Mesenchymal stem cell (in vitro differentiated cells and primary cell): ENCODE measurements at regions not wholly inside any gene's neighbourhood (a gene's known extent, or its start where the extent isn't known, plus 50 kb on each side); places are given as distances from the start of the nearest gene placed in this dataset.

Experiments
- DNase-seq: peaks from one replicate; pipeline ENCODE4 v3.0.0-alpha.2; 2013
- H2AFZ ChIP-seq: one replicate; pipeline ENCODE4 v1.6.1; 2013; ENCODE audit warnings: low read depth, mild to moderate bottlenecking, control low read depth, inconsistent platforms, low read length, moderate library complexity
- H2AK5ac ChIP-seq: 2 replicates; pipeline ENCODE4 v1.6.1; 2013; ENCODE audit warnings: low read length, moderate library complexity, mild to moderate bottlenecking, inconsistent platforms; ENCODE audit not compliant: severe bottlenecking
- H2BK120ac ChIP-seq: one replicate; pipeline ENCODE4 v1.6.1; 2013; ENCODE audit warnings: low read depth, mild to moderate bottlenecking, inconsistent platforms, low read length, moderate library complexity
- H2BK12ac ChIP-seq, 2 experiments: one replicate each; pipeline ENCODE4 v1.6.1; 2013; ENCODE audit warnings: inconsistent platforms in 2 of 2, low read length in 2 of 2, mild to moderate bottlenecking in 2 of 2, moderate library complexity in 2 of 2, control low read depth in 1 of 2
- H2BK15ac ChIP-seq: one replicate; pipeline ENCODE4 v1.6.1; 2013; ENCODE audit warnings: mild to moderate bottlenecking, low read depth, inconsistent platforms; ENCODE audit not compliant: poor library complexity, severe bottlenecking
- H2BK5ac ChIP-seq: 2 replicates; pipeline ENCODE4 v1.6.1; 2013; ENCODE audit warnings: low read depth, mild to moderate bottlenecking, low read length, control low read depth, inconsistent platforms; ENCODE audit not compliant: poor library complexity, severe bottlenecking
- H3K14ac ChIP-seq, 2 experiments: one replicate each; pipeline ENCODE4 v1.6.1; 2013; ENCODE audit warnings: inconsistent platforms in 2 of 2, low read length in 2 of 2, control low read depth in 1 of 2, mild to moderate bottlenecking in 1 of 2, moderate library complexity in 1 of 2
- H3K18ac ChIP-seq, 2 experiments: one replicate each; pipeline ENCODE4 v1.6.1; 2013; ENCODE audit warnings: inconsistent platforms in 2 of 2, low read length in 2 of 2, control low read depth in 1 of 2, low read depth in 1 of 2, mild to moderate bottlenecking in 1 of 2
- H3K23ac ChIP-seq, 2 experiments: one replicate each; pipeline ENCODE4 v1.6.1; 2013; ENCODE audit warnings: inconsistent platforms in 2 of 2, low read length in 2 of 2, mild to moderate bottlenecking in 2 of 2, moderate library complexity in 2 of 2, control low read depth in 1 of 2
- H3K27ac ChIP-seq: 2 replicates; pipeline ENCODE4 v1.5.1; 2013; ENCODE audit warnings: mild to moderate bottlenecking, moderate library complexity, low read length, control low read depth, inconsistent platforms; ENCODE audit not compliant: poor library complexity, severe bottlenecking
- H3K27me3 ChIP-seq, 2 experiments: 2 replicates each; pipeline versions ENCODE4 v1.6.1 to v1.7.0; 2013; ENCODE audit warnings: low read length in 2 of 2, mild to moderate bottlenecking in 2 of 2, moderate library complexity in 2 of 2, control low read depth in 1 of 2, inconsistent platforms in 1 of 2; ENCODE audit not compliant: control insufficient read depth in 1 of 2, insufficient read depth in 1 of 2
- H3K36me3 ChIP-seq, 2 experiments: 2 replicates each; pipeline versions ENCODE4 v1.6.1 to v1.7.0; 2013; ENCODE audit warnings: low read length in 2 of 2, control low read depth in 1 of 2, inconsistent platforms in 1 of 2, low read depth in 1 of 2, mild to moderate bottlenecking in 1 of 2; ENCODE audit not compliant: insufficient read depth in 2 of 2, control insufficient read depth in 1 of 2
- H3K4ac ChIP-seq, 2 experiments: one replicate each; pipeline ENCODE4 v1.6.1; 2013; ENCODE audit warnings: inconsistent platforms in 2 of 2, low read length in 2 of 2, mild to moderate bottlenecking in 2 of 2, moderate library complexity in 2 of 2, control low read depth in 1 of 2, low read depth in 1 of 2
- H3K4me1 ChIP-seq: 2 replicates; pipeline ENCODE4 v1.6.1; 2013; ENCODE audit warnings: low read depth, low read length, control low read depth; ENCODE audit not compliant: control insufficient read depth, insufficient read depth
- H3K4me2 ChIP-seq: 2 replicates; pipeline ENCODE4 v1.6.1; 2013; ENCODE audit warnings: low read length, mild to moderate bottlenecking, inconsistent platforms; ENCODE audit not compliant: poor library complexity, severe bottlenecking
- H3K4me3 ChIP-seq, 2 experiments: 2 replicates each; pipeline versions ENCODE4 v1.5.1 to v1.7.0; 2013; ENCODE audit warnings: low read length in 2 of 2, mild to moderate bottlenecking in 2 of 2, control low read depth in 1 of 2, low read depth in 1 of 2; ENCODE audit not compliant: insufficient read depth in 1 of 2
- H3K79me1 ChIP-seq: replicated peaks from 2 replicates; pipeline ENCODE4 v1.6.1; 2013; ENCODE audit warnings: mild to moderate bottlenecking, control low read depth, low read length, inconsistent platforms; ENCODE audit not compliant: poor library complexity, severe bottlenecking
- H3K9ac ChIP-seq: 2 replicates; pipeline ENCODE4 v1.7.0; 2013; ENCODE audit warnings: mild to moderate bottlenecking, low read length, moderate library complexity
- H3K9me3 ChIP-seq: 2 replicates; pipeline ENCODE4 v1.7.0; 2013; ENCODE audit warnings: mild to moderate bottlenecking, low read length; ENCODE audit not compliant: control insufficient read depth
- H4K8ac ChIP-seq: one replicate; pipeline ENCODE4 v1.6.1; 2013; ENCODE audit warnings: inconsistent platforms, mild to moderate bottlenecking, low read length, moderate library complexity
- H4K91ac ChIP-seq: one replicate; pipeline ENCODE4 v1.6.1; 2013; ENCODE audit warnings: mild to moderate bottlenecking, low read length, inconsistent platforms
- WGBS: methylation state at CpG from one replicate; pipeline ENCODE4 v1.1.7; 2013; ENCODE audit warnings: mixed read lengths; 5-methylcytosine and 5-hydroxymethylcytosine counted together

GRCh38 chr5:110294281-110294680 lies 432.2 kb downstream of the TMEM232 start:
- WGBS = 97% methylated on average over 3 of the region's 3 CpGs
- Histone ChIP-seq H2BK15ac (no peak overlapping the region), H3K4me1 (no peaks in the 10 kb centered on the region), H2BK12ac (no peak overlapping the region), H3K27ac (no peak overlapping the region), H3K36me3 (no peaks in the 10 kb centered on the region), H2AFZ (no peak overlapping the region), H3K9ac (no peak overlapping the region), H3K14ac (no peak overlapping the region), H2BK120ac (no peak overlapping the region), H3K4ac (no peak overlapping the region), H4K8ac (no peak overlapping the region), H3K9me3 (no peaks in the 10 kb centered on the region), H3K27me3 (peaks cover 0 to 14% of the 10 kb centered on the region in 2 experiments), H3K23ac (no peak overlapping the region), H3K4me2 (no peak overlapping the region), H2BK5ac (no peak overlapping the region), H3K18ac (no peak overlapping the region), H3K4me3 (no peak overlapping the region), H4K91ac (no peak overlapping the region), H2AK5ac (no peak overlapping the region), H3K79me1 (no peaks in the 10 kb centered on the region)
- no peak for DNase-seq

- H2BK15ac ChIP-seq = no peak overlapping the region
- H2AFZ ChIP-seq = no peak overlapping the region
- no peak overlapping the region for H2BK5ac ChIP-seq
- H3K18ac ChIP-seq = no peak overlapping the region
- H3K23ac ChIP-seq = no peak overlapping the region
- H4K8ac ChIP-seq = no peak overlapping the region
- no peak overlapping the region for H3K4ac ChIP-seq
- H4K91ac ChIP-seq = no peak overlapping the region
- H3K79me1 ChIP-seq = no peaks in the 10 kb centered on the region
- no peak overlapping the region for H3K4me3 ChIP-seq
- no CpG with 5 or more reads among the region's 3 CpGs for WGBS
- peaks cover 0 to 7% of the 10 kb centered on the region in 2 experiments for H3K27me3 ChIP-seq
- H3K4me1 ChIP-seq = no peaks in the 10 kb centered on the region
- no peak overlapping the region for H3K9ac ChIP-seq
- H2BK12ac ChIP-seq = no peak overlapping the region
- DNase-seq = no peak
- no peak overlapping the region for H2AK5ac ChIP-seq
- H2BK120ac ChIP-seq = no peak overlapping the region
- H3K36me3 ChIP-seq = no peaks in the 10 kb centered on the region
- peaks cover 13% of the 10 kb centered on the region for H3K9me3 ChIP-seq
- no peak overlapping the region for H3K14ac ChIP-seq
- H3K4me2 ChIP-seq = no peak overlapping the region
- no peak overlapping the region for H3K27ac ChIP-seq
Measured at GRCh38 chr5:110297152-110297670, 429.3 kb downstream of the TMEM232 start.

GRCh38 chr5:110304176-110304575 lies 422.3 kb downstream of the TMEM232 start:
- H2BK5ac ChIP-seq = no peak overlapping the region
- no peak for DNase-seq
- H3K36me3 ChIP-seq = no peaks in the 10 kb centered on the region
- H3K9me3 ChIP-seq = peaks cover 19% of the 10 kb centered on the region
- 78% methylated on average over 1 of the region's 1 CpG for WGBS
- H3K79me1 ChIP-seq = no peaks in the 10 kb centered on the region
- no peak overlapping the region for H3K4me3 ChIP-seq
- no peak overlapping the region for H3K4me2 ChIP-seq
- H4K91ac ChIP-seq = no peak overlapping the region
- no peak overlapping the region for H3K4ac ChIP-seq
- no peak overlapping the region for H2BK12ac ChIP-seq
- no peak overlapping the region for H3K18ac ChIP-seq
- H2AFZ ChIP-seq = no peak overlapping the region
- no peak overlapping the region for H3K23ac ChIP-seq
- no peak overlapping the region for H3K27ac ChIP-seq
- no peaks in the 10 kb centered on the region for H3K27me3 ChIP-seq
- H3K4me1 ChIP-seq = no peaks in the 10 kb centered on the region
- H3K14ac ChIP-seq = no peak overlapping the region
- H4K8ac ChIP-seq = no peak overlapping the region
- H2BK15ac ChIP-seq = no peak overlapping the region
- no peak overlapping the region for H3K9ac ChIP-seq
- no peak overlapping the region for H2BK120ac ChIP-seq
- H2AK5ac ChIP-seq = no peak overlapping the region

- H3K9me3 ChIP-seq = peaks cover 18% of the 10 kb centered on the region
- no peak overlapping the region for H3K4me3 ChIP-seq
- no peak overlapping the region for H3K9ac ChIP-seq
- no peak for DNase-seq
- H2BK15ac ChIP-seq = no peak overlapping the region
- no peak overlapping the region for H4K91ac ChIP-seq
- H3K4me1 ChIP-seq = no peaks in the 10 kb centered on the region
- H4K8ac ChIP-seq = no peak overlapping the region
- no peak overlapping the region for H3K14ac ChIP-seq
- no peak overlapping the region for H2AFZ ChIP-seq
- H2BK120ac ChIP-seq = no peak overlapping the region
- H2BK5ac ChIP-seq = no peak overlapping the region
- H3K18ac ChIP-seq = no peak overlapping the region
- H2BK12ac ChIP-seq = no peak overlapping the region
- H3K36me3 ChIP-seq = no peaks in the 10 kb centered on the region
- no peak overlapping the region for H2AK5ac ChIP-seq
- WGBS = 95% methylated on average over 2 of the region's 2 CpGs
- no peak overlapping the region for H3K4ac ChIP-seq
- no peaks in the 10 kb centered on the region for H3K27me3 ChIP-seq
- H3K23ac ChIP-seq = no peak overlapping the region
- no peak overlapping the region for H3K4me2 ChIP-seq
- H3K27ac ChIP-seq = no peak overlapping the region
- H3K79me1 ChIP-seq = no peaks in the 10 kb centered on the region
Measured at GRCh38 chr5:110306650-110307049, 419.8 kb downstream of the TMEM232 start.
